Heart right ventricle (tissue), 16 donors: ENCODE measurements at regions not wholly inside any gene's neighbourhood (a gene's known extent, or its start where the extent isn't known, plus 50 kb on each side); places are given as distances from the start of the nearest gene placed in this dataset.

Experiments used
- ATAC-seq, 8 donors: fragments of 200-7000 bp; cut with Tn5 transposase; one replicate each; pipeline ENCODE4 v1.9.1; 2020; ENCODE audit warnings: mild to moderate bottlenecking in 8 of 8, moderate library complexity in 8 of 8, moderate number of reproducible peaks in 1 of 8
- DNase-seq, 2 donors: peaks; one replicate each; pipeline ENCODE4 v3.0.0-alpha.2; 2020
- H3K27ac ChIP-seq, 10 donors: fragments of 200-600 bp; sonication (generic) in 2 of 10; one replicate each; pipeline versions ENCODE4 v1.5.0 to v1.8.0; 2020 to 2022; ENCODE audit warnings: mild to moderate bottlenecking in 3 of 10
- H3K27me3 ChIP-seq, 7 donors: fragments of 200-600 bp; one replicate each; pipeline ENCODE4 v1.8.0; 2021 to 2022; ENCODE audit warnings: mild to moderate bottlenecking in 2 of 7
- H3K36me3 ChIP-seq, 9 donors: fragments of 200-600 bp; sonication (generic) in 1 of 9; one replicate each; pipeline versions ENCODE4 v1.5.0 to v1.8.0; 2020 to 2022; ENCODE audit warnings: mild to moderate bottlenecking in 2 of 9
- H3K4me1 ChIP-seq, 9 donors: fragments of 200-600 bp; sonication (generic) in 1 of 9; one replicate each; pipeline versions ENCODE4 v1.5.0 to v1.8.0; 2020 to 2022; ENCODE audit warnings: mild to moderate bottlenecking in 4 of 9
- H3K4me3 ChIP-seq, 10 donors: fragments of 200-600 bp; sonication (generic) in 2 of 10; one replicate each; pipeline versions ENCODE4 v1.5.0 to v1.8.0; 2020 to 2022; ENCODE audit warnings: mild to moderate bottlenecking in 7 of 10, moderate library complexity in 2 of 10
- H3K9me3 ChIP-seq, 11 donors: fragments of 200-600 bp in 10 of 11; sonication (generic) in 2 of 11; one replicate each; pipeline versions ENCODE4 v1.5.0 to v1.8.0; 2013 to 2022; ENCODE audit warnings: mild to moderate bottlenecking in 2 of 11, control low read depth in 1 of 11, moderate library complexity in 1 of 11
- CTCF ChIP-seq, 9 donors: fragments of 200-600 bp; sonication (generic) in 2 of 9; IDR thresholded peaks; one replicate each; pipeline versions ENCODE4 v1.5.0 to v1.8.0; 2021 to 2022; ENCODE audit warnings: antibody characterized with exemption in 9 of 9, mild to moderate bottlenecking in 5 of 9, moderate library complexity in 1 of 9
- WGBS, 2 donors: extraction: QIAGEN DNeasy Blood & Tissue Kit; methylation state at CpG; one replicate each; pipeline ENCODE4 v1.1.7; 2013; ENCODE audit warnings: inconsistent platforms in 1 of 2; 5-methylcytosine and 5-hydroxymethylcytosine counted together
- intact Hi-C, 10 donors: fragments of 100-400 bp; cut with DNase I; formaldehyde crosslinking; loops; one replicate each; pipeline versions ENCODE4 v1.11.1 to v1.14.2; 2022
- donor health status: Arrhythmogenic right ventricular cardiomyopathy.
- donor health status: ischemic (EF 13 %, LVEDD 7.1; RV severe dilation, severe dysfunction).
- donor health status: healthy with polysubstance abuse.
- donor health status: DM: no; HTN: yes; CAD: no.
- donor health status: DM: no; HTN: no; CAD: no.
- donor health status: ischemic (EF 25% LVEDD 6.9; RV normal size, moderate dysfunction).
- donor health status: ischemic (EF 25% LVEDD 5.7; RV mildly dilated, moderate dysfunction).
- donor health status: healthy.
- donor health status: DM: yes; HTN: yes; CAD: no.
- donor health status: Ischemic cardiomyopathy.
- donor health status: ischemic (EF 35%, LVEDD 5.7; RV mildly dilated, moderate dysfunction).
- donor health status: nonischemic (EF 11% LVEDD 7.7; RV severe dilation, severe dysfunction).
- donor health status: DM: yes; HTN: yes; CAD: no.
- donor health status: PGD.
- donor health status: ischemic (EF 29% LVEDD 5.4; RV normal size, mild dysfunction).
- donor health status: nonischemic (EF 23%, LVEDD 6.1; RV moderate dilation, normal function).

- no peak overlapping the region for H3K4me3 ChIP-seq
- intact Hi-C loops: no loop called here
- DNase-seq (no peak), ATAC-seq (no peak)
- no peaks in the 10 kb centered on the region for H3K9me3 ChIP-seq
- H3K4me1 ChIP-seq: peaks cover 0 to 4% (median 0%) of the 10 kb centered on the region in 9 donors
- no peaks in the 10 kb centered on the region for H3K36me3 ChIP-seq
- TF ChIP-seq CTCF (IDR thresholded peaks at IDR 0.05): no peak
- WGBS, 2 donors: 52 to 60% methylated on average over 15 of the region's 15 CpGs
- peaks cover 0 to 19% (median 12%) of the 10 kb centered on the region in 7 donors for H3K27me3 ChIP-seq
- H3K27ac ChIP-seq: no peak overlapping the region
These were observed 618.9 kb downstream of the BRD1 start for GRCh38 chr22:49208768-49209252.

GRCh38 chr22:49208004-49208402 is 619.7 kb downstream of the BRD1 start:
- DNase-seq: no peak
- no peak for ATAC-seq
- peaks cover 0 to 4% (median 0%) of the 10 kb centered on the region in 9 donors for H3K4me1 ChIP-seq
- WGBS, 2 donors: 75 to 77% methylated on average over 2 of the region's 2 CpGs
- H3K27me3 ChIP-seq: peaks cover 0 to 23% (median 7%) of the 10 kb centered on the region in 7 donors
- no peak for TF ChIP-seq CTCF (IDR thresholded peaks at IDR 0.05)
- H3K36me3 ChIP-seq: no peaks in the 10 kb centered on the region
- H3K27ac ChIP-seq: no peak overlapping the region
- H3K4me3 ChIP-seq: no peak overlapping the region
- intact Hi-C loops: no loop called here
- H3K9me3 ChIP-seq: no peaks in the 10 kb centered on the region

- no peaks in the 10 kb centered on the region for H3K36me3 ChIP-seq
- H3K9me3 ChIP-seq: no peaks in the 10 kb centered on the region
- no peak overlapping the region for H3K27ac ChIP-seq
- intact Hi-C loops: no loop called here
- H3K27me3 ChIP-seq: peaks cover 0 to 27% (median 7%) of the 10 kb centered on the region in 7 donors
- ATAC-seq (no peak), DNase-seq (no peak)
- no peak for TF ChIP-seq CTCF (IDR thresholded peaks at IDR 0.05)
- H3K4me1 ChIP-seq: peaks cover 0 to 4% (median 0%) of the 10 kb centered on the region in 9 donors
- 77 to 78% methylated on average over 16 of the region's 16 CpGs for WGBS, 2 donors
- H3K4me3 ChIP-seq: no peak overlapping the region
These were observed 620.4 kb downstream of the BRD1 start for GRCh38 chr22:49207008-49208003.

- Histone ChIP-seq H3K27ac (no peak overlapping the region), H3K27me3 (peaks cover 0 to 27% (median 6%) of the 10 kb centered on the region in 7 donors), H3K4me3 (no peak overlapping the region), H3K4me1 (peaks cover 0 to 4% (median 0%) of the 10 kb centered on the region in 9 donors), H3K36me3 (no peaks in the 10 kb centered on the region), H3K9me3 (no peaks in the 10 kb centered on the region)
- ATAC-seq (no peak), DNase-seq (no peak)
- TF ChIP-seq CTCF (IDR thresholded peaks at IDR 0.05): no peak
- WGBS, 2 donors: 86 to 87% methylated on average over 12 of the region's 12 CpGs
- intact Hi-C loops: no loop called here
These were observed 621.4 kb downstream of the BRD1 start for GRCh38 chr22:49206281-49206680.
